Mucosa of descending colon (tissue), 3 donors: ENCODE measurements at regions not wholly inside any gene's neighbourhood (a gene's known extent, or its start where the extent isn't known, plus 50 kb on each side); places are given as distances from the start of the nearest gene placed in this dataset.
A peak's percentile ranks its signal among the peaks of the same experiment; 100 is the strongest.

Experiments
- ATAC-seq: fragments of 200-7000 bp; cut with Tn5 transposase; one replicate; pipeline ENCODE4 v1.9.1; 2020; ENCODE audit warnings: mild to moderate bottlenecking, moderate library complexity
- DNase-seq, 3 donors: peaks; one replicate each; pipeline ENCODE4 v3.0.0-alpha.2; 2020
- H3K36me3 ChIP-seq: fragments of 200-600 bp; one replicate; pipeline ENCODE4 v1.8.0; 2021; ENCODE audit warnings: low read depth, mild to moderate bottlenecking
- H3K4me1 ChIP-seq: fragments of 200-600 bp; one replicate; pipeline ENCODE4 v1.8.0; 2021; ENCODE audit warnings: low read depth, mild to moderate bottlenecking
- H3K4me3 ChIP-seq: fragments of 200-600 bp; one replicate; pipeline ENCODE4 v1.8.0; 2021; ENCODE audit warnings: mild to moderate bottlenecking
- H3K9me3 ChIP-seq: fragments of 200-600 bp; one replicate; pipeline ENCODE4 v1.8.0; 2021; ENCODE audit warnings: mild to moderate bottlenecking
- CTCF ChIP-seq: fragments of 200-600 bp; IDR thresholded peaks from one replicate; pipeline ENCODE4 v1.8.0; 2022; ENCODE audit warnings: antibody characterized with exemption, mild to moderate bottlenecking
- intact Hi-C, 2 donors: fragments of 100-400 bp; cut with DNase I in 1 of 2; cut with micrococcal nuclease in 1 of 2; formaldehyde crosslinking; loops; one replicate each; pipeline versions ENCODE4 v1.11.0 to v1.11.1; 2022; cut with DNase I, micrococcal nuclease
- donor health status: DM: no; HTN: no; CAD: no; lungs with moderate emphysema.
- donor health status: DM: no; HTN: no; CAD: no.
- donor health status: DM: no; HTN: yes; CAD: no.

- ATAC-seq, result peak; percentile 47
- intact Hi-C loops, result no loop called here
- H3K4me3 ChIP-seq, result no peak overlapping the region
- DNase-seq, result no peak
- TF ChIP-seq CTCF, result no peak
- no peaks in the 10 kb centered on the region for H3K36me3 ChIP-seq
- H3K9me3 ChIP-seq, result peaks cover 16% of the 10 kb centered on the region
- no peaks in the 10 kb centered on the region for H3K4me1 ChIP-seq
Measured at GRCh38 chr7:157471259-157472125, 134.7 kb downstream of the DNAJB6 start.

- TF ChIP-seq CTCF, result no peak
- Histone ChIP-seq H3K9me3 (peaks cover 16% of the 10 kb centered on the region), H3K4me1 (no peaks in the 10 kb centered on the region), H3K36me3 (no peaks in the 10 kb centered on the region), H3K4me3 (no peak overlapping the region)
- DNase-seq (no peak), ATAC-seq (no peak)
- intact Hi-C loops, result no loop called here
Measured at GRCh38 chr7:157472311-157473050, 135.7 kb downstream of the DNAJB6 start.

GRCh38 chr7:157473051-157473569 is 136.3 kb downstream of the DNAJB6 start:
- no peaks in the 10 kb centered on the region for H3K4me1 ChIP-seq
- intact Hi-C loops, result no loop called here
- no peak overlapping the region for H3K4me3 ChIP-seq
- no peaks in the 10 kb centered on the region for H3K36me3 ChIP-seq
- no peak for TF ChIP-seq CTCF
- DNase-seq (no peak), ATAC-seq (no peak)
- peaks cover 16% of the 10 kb centered on the region for H3K9me3 ChIP-seq

- DNase-seq (peak in 2 of 3 donors; percentile 38 to 47), ATAC-seq (peak; percentile 35)
- no peak for TF ChIP-seq CTCF
- intact Hi-C loops, result no loop called here
- H3K4me3 ChIP-seq, result no peak overlapping the region
- no peaks in the 10 kb centered on the region for H3K4me1 ChIP-seq
- H3K36me3 ChIP-seq, result no peaks in the 10 kb centered on the region
- H3K9me3 ChIP-seq, result peaks cover 16% of the 10 kb centered on the region
Measured at GRCh38 chr7:157474685-157475084, 137.9 kb downstream of the DNAJB6 start.

GRCh38 chr7:157475095-157475494 is 138.3 kb downstream of the DNAJB6 start:
- ATAC-seq, result no peak
- no peak for TF ChIP-seq CTCF
- Histone ChIP-seq H3K9me3 (peaks cover 16% of the 10 kb centered on the region), H3K4me3 (no peak overlapping the region), H3K4me1 (no peaks in the 10 kb centered on the region), H3K36me3 (no peaks in the 10 kb centered on the region)
- DNase-seq, result no peak
- intact Hi-C loops, result no loop called here
